K562 (cell line): ENCODE measurements at regions not wholly inside any gene's neighbourhood (a gene's known extent, or its start where the extent isn't known, plus 50 kb on each side); places are given as distances from the start of the nearest gene placed in this dataset.

Source experiments
- ATAC-seq: fragments of 200-7000 bp; cut with Tn5 transposase; 3 replicates; pipeline ENCODE4 v1.9.1; 2020; ENCODE audit warnings: moderate library complexity
- BruUV-seq: library from RNA; stranded (reverse); fragments of 400-500 nt; replicated peaks from 2 replicates; lab custom pipeline; 2021; lab: Mats Ljungman, UMichigan
- CTCF ChIA-PET: fragments of 300-600 bp; formaldehyde crosslinking; extraction: SDS; loops from one replicate; lab custom pipeline; 2021; ENCODE audit warnings: low intra/inter-chr PET ratio; lab: Yijun Ruan, JAX
- POLR2A ChIA-PET: fragments of 300-600, 350-650 bp; sonication (Branson Sonifier 250); formaldehyde crosslinking; extraction: SDS; loops from one replicate; lab custom pipeline; 2021; ENCODE audit warnings: antibody characterized with exemption, inconsistent platforms; lab: Yijun Ruan, JAX
- DNase-seq, 4 experiments: peaks; one replicate each; pipeline versions ENCODE4 v3.0.0 to v3.0.0-alpha.2; 2011 to 2018; ENCODE audit warnings: low spot score in 3 of 4, mixed read lengths in 3 of 4; ENCODE audit errors: extremely low read depth in 1 of 4
- FAIRE-seq: peaks from 2 replicates; lab custom pipeline; 2011; peaks lifted over from hg19 to GRCh38; lab: Jason Lieb, UNC
- H2AFZ ChIP-seq: 2 replicates; pipeline ENCODE4 v1.6.0; 2011; ENCODE audit warnings: low read depth, low read length, control low read depth, inconsistent platforms
- H3K27ac ChIP-seq: fragments of 200-600 bp; 3 replicates; pipeline ENCODE4 v1.8.0; 2011; ENCODE audit warnings: low read depth, mild to moderate bottlenecking, control low read depth, inconsistent platforms, low read length, moderate library complexity, mixed read lengths; ENCODE audit errors: extremely low read depth
- H3K27me3 ChIP-seq, 2 experiments: fragments of 300-600 bp in 1 of 2; 2 replicates in 1 of 2; 3 replicates in 1 of 2; pipeline versions ENCODE4 v1.6.0 to v1.8.0; 2011; ENCODE audit warnings: inconsistent platforms in 2 of 2, low read length in 2 of 2, mild to moderate bottlenecking in 1 of 2, mixed read lengths in 1 of 2, moderate library complexity in 1 of 2; ENCODE audit not compliant: control insufficient read depth in 2 of 2, insufficient read depth in 2 of 2
- H3K36me3 ChIP-seq: fragments of 300-600 bp; 3 replicates; pipeline ENCODE4 v1.8.0; 2011; ENCODE audit warnings: mild to moderate bottlenecking, low read length, inconsistent platforms; ENCODE audit not compliant: control insufficient read depth, insufficient read depth
- H3K4me1 ChIP-seq, 2 experiments: fragments of 200-600 bp in 1 of 2; replicated peaks in 1 of 2; 2 replicates in 1 of 2; 3 replicates in 1 of 2; pipeline versions ENCODE4 v1.5.1 to v1.8.0; 2011; ENCODE audit warnings: inconsistent platforms in 2 of 2, low read length in 2 of 2, mild to moderate bottlenecking in 1 of 2, mixed read lengths in 1 of 2, moderate library complexity in 1 of 2; ENCODE audit not compliant: control insufficient read depth in 2 of 2, insufficient read depth in 2 of 2
- H3K4me2 ChIP-seq: 2 replicates; pipeline ENCODE4 v1.6.1; 2011; ENCODE audit warnings: low read length, control low read depth, inconsistent platforms, mixed read lengths; ENCODE audit not compliant: insufficient read depth
- H3K4me3 ChIP-seq: fragments of 200-600 bp; sonication (generic), shearing (Covaris generic); 2 replicates; pipeline ENCODE4 v1.5.1; 2016; ENCODE audit warnings: control low read depth, inconsistent platforms
- H3K79me2 ChIP-seq: fragments of 200-600 bp; 3 replicates; pipeline ENCODE4 v1.8.0; 2011; ENCODE audit warnings: low read length, inconsistent platforms; ENCODE audit not compliant: control insufficient read depth, insufficient read depth
- H3K9ac ChIP-seq, 2 experiments: 2 replicates each; pipeline versions ENCODE4 v1.6.0 to v1.6.1; 2011; ENCODE audit warnings: low read depth in 2 of 2, low read length in 2 of 2, control low read depth in 1 of 2, inconsistent platforms in 1 of 2, mild to moderate bottlenecking in 1 of 2, mixed read lengths in 1 of 2; ENCODE audit not compliant: insufficient read depth in 1 of 2
- H3K9me1 ChIP-seq: one replicate; pipeline ENCODE4 v1.6.0; 2011; ENCODE audit warnings: inconsistent platforms, mild to moderate bottlenecking, low read length, moderate library complexity; ENCODE audit not compliant: control insufficient read depth, insufficient read depth
- H3K9me3 ChIP-seq: replicated peaks from 2 replicates; pipeline ENCODE4 v1.5.1; 2011; ENCODE audit warnings: low read depth, low read length, inconsistent platforms; ENCODE audit not compliant: control insufficient read depth, insufficient read depth
- H4K20me1 ChIP-seq: replicated peaks from 2 replicates; pipeline ENCODE4 v1.6.1; 2011; ENCODE audit warnings: low read length, inconsistent platforms, mixed read lengths; ENCODE audit not compliant: control insufficient read depth, insufficient read depth
- ARID3A ChIP-seq: IDR thresholded peaks from 2 replicates; pipeline ENCODE4 v1.6.1; 2012; ENCODE audit warnings: low read depth, low read length, improper control_type of control experiment, borderline replicate concordance
- HDAC2 ChIP-seq: fragments of 450-650 bp; IDR thresholded peaks from 2 replicates; pipeline ENCODE4 v1.6.1; 2016; ENCODE audit warnings: mild to moderate bottlenecking
- HLTF ChIP-seq: fragments of 450-650 bp; IDR thresholded peaks from 2 replicates; pipeline ENCODE4 v1.6.1; 2016
- HNRNPLL ChIP-seq: fragments of 200-400 bp; formaldehyde crosslinking; IDR thresholded peaks from 2 replicates; pipeline ENCODE4 v1.6.1; 2017; ENCODE audit warnings: low read length, low read depth, mild to moderate bottlenecking; ENCODE audit not compliant: poor library complexity, severe bottlenecking
- MEIS2 ChIP-seq: fragments of 450-650 bp; IDR thresholded peaks from 2 replicates; pipeline ENCODE4 v1.6.1; 2014; ENCODE audit warnings: mild to moderate bottlenecking; ENCODE audit not compliant: partially characterized antibody
- RBM14 ChIP-seq: fragments of 200-400 bp; formaldehyde crosslinking; IDR thresholded peaks from 2 replicates; pipeline ENCODE4 v1.6.1; 2018; ENCODE audit warnings: low read depth, mild to moderate bottlenecking, low read length, moderate library complexity, borderline replicate concordance; ENCODE audit not compliant: insufficient read depth
- SREBF1 ChIP-seq: fragments of 150-350 bp; IDR thresholded peaks from 2 replicates; pipeline ENCODE4 v1.6.1; 2014; ENCODE audit warnings: antibody characterized with exemption, low read depth, low read length, borderline replicate concordance
- TCF7 ChIP-seq: sonication (generic); IDR thresholded peaks from 2 replicates; pipeline ENCODE4 v1.6.1; 2016; ENCODE audit warnings: antibody characterized with exemption, borderline replicate concordance
- UBTF ChIP-seq, 2 experiments: IDR thresholded peaks; 2 replicates each; pipeline ENCODE4 v1.6.1; 2012; ENCODE audit warnings: improper control_type of control experiment in 2 of 2, low read depth in 2 of 2, low read length in 2 of 2, borderline replicate concordance in 1 of 2
- WHSC1 ChIP-seq: IDR thresholded peaks from one replicate; pipeline ENCODE4 v1.6.1; 2012; ENCODE audit warnings: low read length, control low read depth, inconsistent platforms
- YY1 ChIP-seq, 3 experiments: IDR thresholded peaks; 2 replicates each; pipeline ENCODE4 v1.6.1; 2011; ENCODE audit warnings: low read length in 2 of 3, mild to moderate bottlenecking in 2 of 3, moderate library complexity in 2 of 3, borderline replicate concordance in 1 of 3, control low read depth in 1 of 3, low read depth in 1 of 3; ENCODE audit not compliant: insufficient read depth in 3 of 3, insufficient replicate concordance in 2 of 3, control insufficient read depth in 1 of 3, insufficient read length in 1 of 3; ENCODE audit errors: extremely low read depth in 1 of 3
- ZNF175 ChIP-seq: fragments of 200-800 bp; sonication (Bioruptor generic); IDR thresholded peaks from 2 replicates; pipeline ENCODE4 v1.6.1; 2016; ENCODE audit warnings: low read depth, mild to moderate bottlenecking, missing genetic modification characterization, missing compliant biosample characterization
- ZNF586 ChIP-seq: fragments of 450-650 bp; formaldehyde crosslinking; conservative IDR thresholded peaks from 2 replicates; pipeline ENCODE4 v1.4.0; 2020; ENCODE audit warnings: mild to moderate bottlenecking, moderate library complexity
- in situ Hi-C: fragments of 300-500 bp; cut with MboI; formaldehyde crosslinking; loops from 4 replicates; pipeline ENCODE4 v1.15.0; 2018; ENCODE audit warnings: inconsistent platforms, mixed read lengths
- intact Hi-C: fragments of 100-400 bp; cut with micrococcal nuclease; formaldehyde crosslinking; loops from 2 replicates; pipeline ENCODE4 v1.14.2; 2022

- no peak for TF ChIP-seq UBTF (IDR thresholded peaks at IDR 0.05; ENCODE audit: borderline replicate concordance in 1 of 2, low read depth in 2 of 2, low read length in 2 of 2)
- no peak for TF ChIP-seq HLTF
Measured at GRCh38 chr2:49248506-49248905, 94.2 kb upstream of the FSHR start (continued).

- FAIRE-seq (no peak), ATAC-seq (no peak), DNase-seq (no peak)
- no peak overlapping the region for H3K9ac ChIP-seq
- CTCF ChIA-PET = no interaction called here
- no peak overlapping the region for H3K4me2 ChIP-seq
- H3K36me3 ChIP-seq = no peaks in the 10 kb centered on the region
- BruUV-seq = no TSS peak
- no peaks in the 10 kb centered on the region for H3K79me2 ChIP-seq
- H2AFZ ChIP-seq = no peak overlapping the region
- no peaks in the 10 kb centered on the region for H3K4me1 ChIP-seq
- no peak for TF ChIP-seq RBM14
- TF ChIP-seq ZNF586 = no peak
- no peak for TF ChIP-seq TCF7
- TF ChIP-seq WHSC1 = no peak
- no peak for TF ChIP-seq HNRNPLL
- TF ChIP-seq ZNF175 = no peak
- TF ChIP-seq HDAC2 = no peak
- no peak for TF ChIP-seq YY1 (IDR thresholded peaks at IDR 0.05; ENCODE audit: borderline replicate concordance in 1 of 3, control insufficient read depth in 1 of 3, extremely low read depth in 1 of 3, insufficient read depth in 3 of 3, insufficient read length in 1 of 3, insufficient replicate concordance in 2 of 3, low read depth in 1 of 3, low read length in 2 of 3)
- TF ChIP-seq SREBF1 = no peak
- no peak for TF ChIP-seq ARID3A
- no peak for TF ChIP-seq MEIS2
- TF ChIP-seq, all 486 proteins: peak for 0
- in situ Hi-C loops = no loop called here
- Histone ChIP-seq H3K9me1 (no peaks in the 10 kb centered on the region), H3K27me3 (no peaks in the 10 kb centered on the region), H4K20me1 (no peaks in the 10 kb centered on the region), H3K4me3 (no peak overlapping the region), H3K9me3 (no peaks in the 10 kb centered on the region; the same call in 1 of the 2 replicates), H3K27ac (no peak overlapping the region)
- intact Hi-C loops = no loop called here
- POLR2A ChIA-PET = no interaction called here
Measured at GRCh38 chr2:49241991-49242390, 87.7 kb upstream of the FSHR start.
